Stimulated activated CD4-positive, alpha-beta T cell treated with anti-CD3 and anti-CD28 coated beads, Interleukin-4, amount 100 ng/mL, for 1 hour (primary cell): ENCODE measurements at regions not wholly inside any gene's neighbourhood (a gene's known extent, or its start where the extent isn't known, plus 50 kb on each side); places are given as distances from the start of the nearest gene placed in this dataset.

Source experiments
- DNase-seq: peaks from one replicate; pipeline ENCODE4 v3.0.0-alpha.2; 2020

DNA sequence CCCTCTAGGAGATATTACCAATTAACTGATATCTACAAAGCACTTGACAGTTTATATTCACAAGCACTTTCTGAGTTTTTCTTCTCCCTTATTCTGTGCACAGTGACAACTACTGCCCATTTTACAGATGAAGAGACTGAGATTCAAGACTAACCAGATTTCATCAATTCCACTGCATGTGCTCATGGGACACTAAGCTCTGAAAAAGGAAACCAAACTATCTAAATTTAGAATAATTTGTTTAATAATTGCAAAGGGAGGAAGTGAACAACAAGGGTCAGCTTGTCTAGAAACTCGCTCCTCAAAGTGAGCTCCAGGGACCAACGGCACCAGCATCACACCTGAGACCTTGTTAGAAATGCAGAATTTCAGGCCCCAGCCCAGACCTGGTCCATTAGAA is 50.8 kb upstream of the MYLIP start:
- DNase-seq: no peak

DNA sequence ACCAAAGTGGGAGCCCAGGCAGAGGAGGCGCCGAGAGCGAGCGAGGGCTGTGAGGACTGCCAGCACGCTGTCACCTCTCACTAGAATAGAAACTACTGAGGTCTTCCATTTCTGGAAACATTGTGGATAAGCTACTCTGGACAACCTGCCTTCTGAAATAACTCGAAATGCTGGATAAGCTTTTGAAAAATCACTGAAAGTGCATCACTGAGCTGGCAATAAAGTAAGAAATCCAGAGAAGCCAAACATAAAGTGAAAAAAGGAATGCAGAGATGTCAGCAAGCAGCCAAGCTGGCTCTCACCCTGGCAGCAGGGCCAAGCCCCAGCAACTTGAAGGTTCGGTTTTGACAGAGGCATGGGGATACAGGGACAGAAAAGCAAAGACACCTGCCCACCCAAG is 59.2 kb upstream of the MYLIP start:
- no peak for DNase-seq

DNA sequence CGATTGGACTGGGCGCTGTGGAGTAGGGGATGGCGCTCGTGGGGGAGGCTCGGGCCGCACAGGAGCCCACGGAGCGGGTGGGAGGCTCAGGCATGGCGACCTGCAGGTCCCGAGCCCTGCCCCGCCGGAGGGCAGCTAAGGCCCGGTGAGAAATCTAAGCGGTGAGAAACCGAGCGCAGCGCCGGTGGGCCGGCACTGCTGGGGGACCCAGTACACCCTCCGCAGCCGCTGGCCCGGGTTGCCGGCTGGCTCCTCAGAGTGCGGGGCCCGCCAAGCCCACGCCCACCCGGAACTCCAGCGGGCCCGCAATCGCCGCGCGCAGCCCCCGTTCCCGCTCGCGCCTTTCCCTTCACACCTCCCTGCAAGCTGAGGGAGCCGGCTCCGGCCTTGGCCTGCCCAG is 59.7 kb upstream of the MYLIP start:
- no peak for DNase-seq

DNA sequence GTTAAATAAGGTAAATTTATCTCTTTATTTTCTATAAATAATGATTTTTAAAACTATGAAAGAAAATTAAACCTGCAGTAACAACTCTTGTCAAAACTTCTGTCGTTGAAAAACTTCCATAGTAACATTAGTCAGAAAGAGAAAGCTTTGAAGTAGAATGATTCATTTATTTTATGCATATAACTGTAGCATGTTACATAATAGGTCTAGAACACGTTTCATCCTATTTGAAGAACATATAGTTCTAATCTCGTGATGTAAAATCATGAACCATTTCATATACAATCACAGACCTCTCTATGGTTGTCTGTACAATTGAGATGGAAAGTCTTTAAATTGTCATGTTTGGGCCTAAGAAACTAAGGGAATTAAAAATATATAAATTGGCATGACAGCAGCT is 61.3 kb upstream of the MYLIP start:
- DNase-seq: no peak

DNA sequence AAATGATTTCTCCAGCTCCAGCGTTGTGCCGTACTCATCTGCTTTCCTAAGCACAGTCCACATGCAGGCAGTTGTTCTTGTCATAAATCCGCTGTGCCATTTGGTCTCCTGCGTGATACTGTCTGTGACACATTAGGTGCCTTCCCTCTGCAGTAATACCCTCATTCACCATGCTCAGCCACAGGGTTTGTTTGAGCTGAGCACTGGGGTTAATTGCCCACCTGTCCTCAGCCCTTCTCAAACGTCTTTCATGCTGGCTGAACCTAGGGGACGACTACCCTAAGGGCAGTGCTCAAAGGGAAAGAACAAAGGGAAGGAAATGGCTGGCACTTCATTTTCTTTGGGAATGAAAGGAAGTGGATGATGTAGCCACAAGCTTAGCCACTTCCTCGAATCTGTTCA is 64.2 kb upstream of the MYLIP start:
- no peak for DNase-seq

DNA sequence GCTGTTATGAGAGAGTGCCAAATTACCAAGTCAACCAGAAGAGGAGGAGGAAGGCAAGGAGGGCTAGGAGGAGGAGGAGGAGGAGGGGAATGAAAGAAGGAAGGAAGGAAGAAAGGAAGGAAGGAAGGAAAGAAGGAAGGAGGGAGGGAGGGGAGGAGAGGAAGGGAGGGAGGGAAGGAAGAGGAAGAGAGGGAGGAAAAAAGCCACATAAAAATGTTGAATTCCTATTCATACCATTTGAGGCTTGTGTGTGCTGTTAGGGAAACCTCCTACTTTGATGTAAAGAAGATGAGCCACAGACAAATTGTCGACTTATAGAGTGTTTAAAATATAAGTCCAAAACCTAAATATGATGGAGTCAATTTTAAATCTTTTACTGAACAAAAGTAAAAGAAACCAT is 65.3 kb upstream of the MYLIP start:
- no peak for DNase-seq

DNA sequence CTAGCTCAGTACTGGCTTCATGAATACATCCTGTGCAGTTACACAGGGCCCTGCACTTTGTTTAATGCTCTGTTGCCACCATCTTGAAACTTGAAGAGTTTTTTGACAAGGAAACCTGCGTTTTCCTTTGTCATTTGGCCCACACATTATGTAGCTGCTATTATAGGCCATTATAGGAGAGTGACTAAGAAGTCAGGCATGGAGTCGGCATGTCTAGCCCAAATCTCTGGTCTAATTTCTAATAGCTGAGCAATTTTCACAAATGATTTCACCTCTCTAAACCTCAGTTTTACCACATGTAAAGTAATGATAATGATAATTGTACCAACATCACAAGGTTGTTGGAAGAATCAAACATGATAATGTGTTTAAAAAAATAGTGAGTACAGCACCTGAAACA is 67.1 kb upstream of the MYLIP start:
- DNase-seq: no peak

DNA sequence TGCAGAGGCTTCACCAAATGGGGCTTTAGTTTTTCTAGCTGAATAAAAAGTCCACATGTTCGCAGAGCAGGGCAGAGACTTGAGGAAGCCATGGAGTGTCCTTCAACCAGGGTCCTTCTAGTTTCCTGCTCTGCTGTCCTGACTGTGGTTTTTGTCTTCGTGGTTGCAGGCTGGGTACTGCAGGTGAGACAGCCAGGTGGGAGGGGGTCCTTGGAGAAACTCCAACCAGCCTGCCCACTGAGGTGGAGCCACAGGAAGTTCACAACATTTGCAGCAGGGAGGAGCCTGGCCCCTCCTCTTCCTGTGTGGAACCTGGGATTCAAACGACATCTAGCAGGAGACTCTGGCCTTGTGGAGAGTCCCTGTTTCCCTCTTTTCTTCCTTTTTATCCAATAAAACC is 68.8 kb upstream of the MYLIP start:
- DNase-seq: no peak

DNA sequence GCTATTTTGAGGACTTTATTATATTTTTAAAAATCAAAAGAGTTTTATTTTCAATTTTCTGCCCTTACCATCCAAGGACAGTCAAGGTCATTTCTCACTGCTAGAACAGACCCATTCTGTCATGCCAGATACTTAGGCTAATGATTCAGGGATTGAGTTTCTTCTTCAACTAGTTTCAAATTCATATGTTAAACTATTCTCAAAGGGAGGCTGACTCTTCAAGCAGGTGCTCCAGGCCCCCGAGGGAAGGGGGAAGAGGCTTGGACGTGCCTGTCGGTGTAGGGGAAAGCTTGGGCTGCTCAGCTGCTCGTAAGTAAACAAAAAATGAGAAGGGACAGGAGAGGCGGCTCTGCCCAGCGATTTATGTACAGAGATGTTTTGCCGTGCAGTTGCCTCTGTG is 69.4 kb upstream of the MYLIP start:
- DNase-seq: no peak

DNA sequence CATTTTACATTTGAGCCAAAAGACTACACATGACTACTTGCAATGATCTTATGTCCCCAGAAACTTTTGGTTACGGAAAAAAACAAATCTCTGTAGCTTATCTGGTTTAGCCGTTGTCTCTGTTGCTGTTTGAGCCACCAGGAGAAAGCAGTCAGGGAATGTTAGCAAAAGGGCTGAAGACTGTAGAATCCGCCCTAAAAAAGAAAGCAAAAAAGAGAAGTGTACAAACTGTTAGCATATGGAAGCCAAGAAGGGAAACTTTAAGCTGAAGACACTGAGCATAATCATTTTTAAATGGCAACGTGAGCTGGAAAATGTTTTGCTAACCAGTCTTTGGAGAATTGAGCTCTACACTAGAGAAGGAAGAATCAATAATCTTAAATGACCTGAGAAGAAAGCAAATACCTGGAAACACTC is 69.9 kb upstream of the MYLIP start:
- no peak for DNase-seq

DNA sequence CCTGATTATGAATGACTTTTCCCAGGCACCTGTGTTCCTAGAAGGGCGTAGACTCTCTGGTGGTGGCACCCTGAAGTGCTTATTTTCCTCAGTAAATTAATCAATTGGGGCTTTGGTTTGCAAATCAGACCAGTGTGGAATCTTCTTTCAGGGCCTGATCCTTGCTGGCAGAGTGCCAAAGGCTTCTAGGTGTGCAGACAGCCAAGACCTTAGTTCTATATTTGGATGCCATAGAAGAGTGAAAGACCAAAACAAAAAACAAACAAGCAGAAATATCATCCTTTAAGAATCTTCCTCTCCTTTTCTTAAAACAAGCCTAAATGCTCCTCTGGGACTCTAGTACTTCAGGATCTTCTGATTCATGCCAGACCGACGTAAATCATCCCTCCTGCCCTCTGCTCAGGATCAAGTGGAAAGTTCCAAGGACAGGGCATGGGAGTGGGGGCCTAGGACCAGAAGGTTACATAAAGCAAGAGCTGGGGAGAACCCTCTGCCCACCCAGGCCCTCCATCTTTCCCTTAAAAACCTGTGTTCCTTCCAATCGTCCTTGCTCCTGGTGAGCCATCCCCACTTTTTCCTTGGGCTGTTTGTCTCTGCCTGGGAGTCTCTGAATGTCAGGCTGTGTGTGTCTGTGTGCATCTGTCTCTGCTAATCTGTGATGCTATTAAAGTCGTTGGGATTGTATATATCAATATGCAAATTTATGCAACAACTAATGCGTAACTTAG is 70.5 kb upstream of the MYLIP start:
- DNase-seq: no peak

DNA sequence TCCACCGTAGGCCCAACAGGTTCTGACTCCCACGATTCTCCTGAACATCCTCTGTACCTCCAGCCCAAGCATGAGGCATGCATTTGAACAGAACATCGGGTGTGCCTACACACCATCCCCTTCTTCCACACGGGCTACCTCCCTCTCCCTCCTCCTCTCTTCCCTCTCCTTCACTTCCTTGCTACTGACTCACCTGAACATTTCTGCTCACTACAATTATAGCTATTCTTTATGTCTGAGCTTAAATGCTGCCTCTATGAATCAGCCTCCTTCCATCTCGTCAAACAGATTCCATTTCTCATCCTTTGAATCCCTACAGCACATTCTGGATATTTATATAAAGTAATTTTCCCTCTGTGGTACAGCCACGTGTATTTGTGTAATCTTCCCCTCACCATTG is 71.4 kb upstream of the MYLIP start:
- DNase-seq: no peak

DNA sequence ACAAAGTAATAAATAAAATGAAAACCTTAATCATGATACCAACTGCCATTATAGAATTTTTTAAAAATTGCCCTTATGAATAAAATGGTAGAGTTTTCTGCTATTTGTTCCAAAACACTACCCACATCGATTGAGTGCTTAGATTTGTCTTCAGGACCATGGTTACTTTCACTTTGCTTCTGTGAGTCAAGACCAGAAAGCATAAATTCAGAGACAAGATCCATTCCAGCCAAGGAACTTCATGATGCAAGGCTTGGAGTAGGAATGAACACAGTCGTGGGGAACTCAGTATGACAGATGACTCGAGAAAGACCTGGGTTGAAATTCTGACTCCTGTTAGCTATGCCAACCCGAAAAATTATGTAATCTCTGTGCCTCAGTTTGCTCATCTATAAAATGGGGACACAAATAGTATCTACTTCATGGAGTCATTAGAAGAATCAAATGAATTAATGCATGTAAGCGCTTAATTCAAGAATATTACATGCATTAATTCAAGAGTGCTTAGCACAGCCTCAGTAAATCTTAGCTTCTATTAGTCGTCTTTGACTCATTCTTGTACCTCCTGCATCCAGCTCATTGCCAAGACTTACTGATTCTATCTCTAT is 72.5 kb upstream of the MYLIP start:
- no peak for DNase-seq

DNA sequence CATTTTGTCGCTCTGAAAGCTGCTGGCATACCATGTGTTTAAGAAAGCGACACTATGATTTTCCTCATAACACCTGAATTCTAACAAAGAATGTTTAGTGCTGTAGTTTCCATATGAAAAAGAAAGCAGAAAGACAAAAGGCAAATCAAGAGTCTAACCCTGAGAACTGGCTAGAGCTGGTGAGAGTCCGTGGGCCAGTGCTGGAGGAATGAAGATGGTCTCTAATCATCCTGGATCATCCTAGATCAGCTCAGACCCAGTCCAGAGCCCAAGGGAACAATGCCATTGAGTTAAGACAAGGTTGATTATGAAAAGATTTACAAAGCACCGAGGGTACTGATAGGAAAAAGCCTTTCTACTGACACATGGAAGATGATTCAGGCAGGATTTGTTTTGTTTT is 73.0 kb upstream of the MYLIP start:
- DNase-seq: no peak

DNA sequence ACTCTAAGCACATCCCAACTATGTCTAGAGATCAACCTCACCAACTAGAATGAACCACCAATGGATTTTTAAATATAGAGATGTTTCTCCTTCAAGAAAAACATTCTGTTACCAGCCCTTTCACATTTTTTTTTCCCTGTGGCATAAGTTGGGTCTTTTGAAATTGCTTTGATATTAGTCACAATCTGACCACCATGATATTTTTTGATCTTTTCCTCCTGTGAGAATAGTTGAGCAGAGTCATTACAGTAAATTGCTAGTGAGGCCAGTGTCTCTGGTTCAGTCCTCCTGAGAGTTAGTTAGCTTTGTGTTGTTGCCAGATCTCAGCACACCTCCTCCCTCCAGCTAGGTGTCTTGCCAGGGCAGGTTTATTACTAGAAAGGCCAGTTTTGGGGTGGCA is 79.7 kb upstream of the MYLIP start:
- no peak for DNase-seq

DNA sequence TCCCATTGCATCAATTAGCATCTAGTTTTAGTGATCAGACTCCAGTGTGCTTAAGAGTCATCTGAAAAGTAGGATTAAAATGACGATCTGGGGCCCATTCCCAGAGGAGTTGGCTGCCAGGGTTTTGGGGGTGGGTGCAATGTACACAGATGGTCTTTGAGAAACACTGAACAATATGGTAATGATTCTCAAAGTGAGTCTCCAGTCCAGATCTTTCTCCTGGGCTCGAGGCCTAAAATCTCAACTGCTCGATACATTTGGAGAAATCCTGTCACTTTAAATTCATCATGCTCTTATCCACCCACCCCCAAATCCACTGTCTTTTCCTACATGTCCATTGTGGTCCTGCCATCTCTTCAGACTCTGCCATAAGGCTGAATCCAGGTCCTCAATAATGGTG is 80.7 kb upstream of the MYLIP start:
- no peak for DNase-seq

DNA sequence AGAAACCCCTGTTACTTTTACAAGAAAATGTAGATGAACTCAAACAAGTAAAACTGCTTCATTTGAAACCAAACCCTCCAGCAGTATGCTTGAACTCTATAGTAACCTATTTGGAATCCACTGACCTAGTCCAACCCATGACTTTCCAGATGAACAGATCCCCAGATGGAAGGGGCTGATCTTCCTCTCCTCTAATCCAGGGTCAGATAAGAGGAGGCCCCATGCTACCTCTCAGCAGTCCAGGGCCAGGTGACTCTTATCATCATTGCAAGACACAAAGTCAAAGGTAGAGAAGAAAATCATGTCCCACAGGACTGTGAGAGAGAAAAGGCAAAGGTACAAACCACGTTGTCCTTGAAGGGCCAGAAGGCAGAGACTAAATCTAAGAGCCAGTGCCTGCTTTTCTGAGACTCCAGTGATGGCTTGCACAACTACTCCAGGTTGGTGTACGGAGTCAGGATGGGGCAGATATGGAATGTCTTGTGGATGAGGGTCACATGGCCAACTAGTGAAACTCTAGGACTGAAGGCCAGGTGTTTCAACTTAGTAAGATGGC is 81.4 kb upstream of the MYLIP start:
- no peak for DNase-seq

DNA sequence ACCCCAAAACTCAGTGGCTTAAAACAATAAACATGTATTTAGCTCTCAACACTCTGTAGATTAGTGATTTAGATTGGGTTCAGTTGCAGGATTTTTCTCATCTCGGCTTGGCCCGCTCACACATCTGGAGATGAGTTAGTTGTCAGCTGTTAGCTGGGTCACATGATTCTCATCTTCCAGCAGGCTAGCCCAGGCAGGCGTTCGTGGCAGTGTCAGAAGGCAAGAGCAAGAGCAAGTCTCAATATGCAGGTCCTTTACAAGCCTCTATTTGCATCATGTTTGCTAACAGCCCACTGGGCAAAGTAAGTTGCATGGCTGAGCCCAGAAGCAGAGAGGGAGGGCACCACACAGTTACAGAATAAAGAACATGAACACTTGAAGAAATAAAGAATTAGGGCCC is 83.6 kb upstream of the MYLIP start:
- no peak for DNase-seq

DNA sequence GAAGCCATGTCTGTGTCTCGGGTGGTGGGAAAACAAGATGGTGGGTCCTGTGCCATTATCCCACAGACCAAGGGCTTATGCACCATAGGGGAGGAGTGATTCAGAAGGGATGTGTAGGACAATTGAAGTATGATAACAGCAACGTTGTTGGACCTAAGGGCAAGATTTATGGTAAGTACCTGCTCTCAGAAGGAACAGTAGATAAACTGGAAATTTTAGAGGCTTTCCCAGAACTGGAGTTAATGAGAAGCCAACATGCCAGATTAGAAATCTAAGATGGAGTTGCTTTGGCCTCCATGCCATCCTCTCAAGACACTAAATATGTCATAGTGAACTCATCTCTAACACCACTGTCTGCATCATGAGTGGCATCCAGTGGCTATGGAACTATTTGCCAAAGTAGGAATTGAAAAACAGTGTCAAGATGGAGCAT is 84.7 kb upstream of the MYLIP start:
- no peak for DNase-seq

DNA sequence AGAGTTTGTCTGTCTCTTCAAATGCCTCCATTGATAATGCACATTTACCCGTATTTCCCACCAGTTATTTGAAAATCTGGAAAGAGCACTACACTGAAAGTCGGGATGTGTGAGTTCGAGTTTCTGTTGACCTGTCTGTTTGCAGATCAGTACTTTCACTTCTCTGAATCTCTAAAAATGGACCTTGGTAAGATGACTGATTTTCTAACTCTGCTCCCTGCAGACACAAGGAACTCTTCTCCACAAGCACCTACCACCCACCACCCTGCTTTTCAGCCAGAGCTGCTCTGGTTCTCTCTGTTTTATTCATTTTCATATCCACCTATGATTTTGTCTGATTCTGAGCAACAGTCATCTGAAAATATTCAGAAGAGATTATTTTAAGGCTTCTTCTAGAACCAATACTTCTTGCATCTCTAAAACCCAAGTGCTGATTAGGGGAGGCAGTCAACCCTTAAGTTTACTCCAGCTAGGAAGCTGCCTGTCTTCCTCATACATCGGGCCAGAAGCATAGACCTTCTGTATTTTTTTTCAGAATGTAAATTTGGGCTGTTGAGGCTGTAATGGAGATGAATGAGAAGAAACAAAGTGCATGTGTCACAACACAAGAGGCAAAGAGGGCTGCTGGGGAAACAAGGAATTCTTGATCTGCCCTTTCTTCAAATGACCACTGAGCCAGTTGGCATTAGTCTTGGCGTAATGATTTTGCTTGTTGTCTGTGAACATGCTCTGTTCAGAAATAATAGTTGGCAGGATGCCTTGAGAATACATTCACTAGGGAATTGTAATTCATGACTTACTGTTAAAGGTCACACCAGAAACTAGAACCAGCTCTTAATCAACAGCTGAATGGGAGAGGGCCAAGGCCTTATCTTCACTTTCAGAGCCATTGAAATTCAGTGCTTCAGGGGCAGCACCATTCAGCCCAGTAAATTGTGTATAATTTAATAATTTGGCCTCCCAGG is 85.4 kb upstream of the MYLIP start:
- DNase-seq: no peak

DNA sequence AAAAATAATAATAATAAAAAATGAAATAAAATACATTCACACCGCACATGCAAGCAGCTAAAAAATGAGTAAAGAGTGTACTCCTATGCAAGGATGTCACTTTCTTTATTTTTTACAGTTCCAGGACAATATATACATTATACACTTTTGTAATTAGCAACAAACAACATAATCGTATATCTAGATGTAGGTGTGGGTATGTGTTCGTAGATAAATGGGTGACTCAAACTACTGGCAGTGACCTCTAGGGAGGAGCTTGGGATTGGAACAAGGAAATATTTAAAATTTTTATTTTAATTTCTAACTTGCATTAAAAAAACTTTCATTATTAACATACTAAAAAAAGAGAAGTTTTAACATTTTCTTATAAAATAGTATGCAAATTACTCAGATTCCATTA is 86.1 kb upstream of the MYLIP start:
- DNase-seq: no peak

DNA sequence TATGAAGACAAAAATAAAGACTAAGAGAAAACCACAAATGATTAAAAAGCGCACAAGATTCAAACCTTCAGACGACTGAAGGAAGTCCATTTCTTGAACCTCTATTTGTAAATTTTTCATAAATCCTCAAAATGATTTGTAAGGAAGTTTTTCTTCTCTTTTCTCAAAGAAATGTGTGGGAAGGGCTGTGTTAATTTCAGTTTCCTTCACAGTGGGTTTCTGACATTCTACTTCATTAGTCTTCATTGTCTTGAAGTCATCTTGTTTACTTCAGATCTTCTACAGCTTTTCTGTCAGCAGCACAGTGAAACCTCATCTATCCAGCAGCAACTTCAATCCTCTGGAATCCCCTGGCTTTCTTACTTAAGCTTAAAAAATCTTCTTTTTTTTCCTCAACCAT is 87.6 kb upstream of the MYLIP start:
- no peak for DNase-seq

DNA sequence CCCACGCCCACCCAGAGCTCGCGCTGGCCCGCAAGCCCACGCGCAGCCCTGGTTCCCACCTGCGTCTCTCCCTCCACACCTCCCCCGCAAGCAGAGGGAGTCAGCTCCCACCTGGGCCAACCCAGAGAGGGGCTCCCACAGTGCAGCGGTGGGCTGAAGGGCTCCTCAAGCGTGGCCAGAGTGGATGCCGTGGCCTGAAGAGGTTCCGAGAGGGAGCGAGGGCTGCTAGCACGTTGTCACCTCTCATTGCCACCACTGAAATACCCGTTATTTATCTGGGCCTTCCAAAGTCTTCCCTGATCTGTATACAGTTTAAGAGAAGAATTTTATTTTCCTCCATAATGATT is 88.3 kb upstream of the MYLIP start:
- no peak for DNase-seq
